Astrocyte (in vitro differentiated cells and primary cell): ENCODE measurements at regions not wholly inside any gene's neighbourhood (a gene's known extent, or its start where the extent isn't known, plus 50 kb on each side); places are given as distances from the start of the nearest gene placed in this dataset.

Experiments
- CTCF ChIP-seq: IDR thresholded peaks from 2 replicates; pipeline ENCODE4 v1.5.1; 2011; ENCODE audit warnings: low read depth, mild to moderate bottlenecking, inconsistent platforms, low read length, moderate library complexity; ENCODE audit not compliant: insufficient read depth
- EZH2 ChIP-seq: IDR thresholded peaks from 2 replicates; pipeline ENCODE4 v1.6.1; 2012; ENCODE audit warnings: mild to moderate bottlenecking, low read length, inconsistent platforms; ENCODE audit not compliant: insufficient read depth

- TF ChIP-seq CTCF (no peak), EZH2 (no peak)
These were observed 221.0 kb downstream of the GLRX3 start for GRCh38 chr10:130357226-130357625.
